Pancreas (tissue), 10 donors: ENCODE measurements at regions not wholly inside any gene's neighbourhood (a gene's known extent, or its start where the extent isn't known, plus 50 kb on each side); places are given as distances from the start of the nearest gene placed in this dataset.

ENCODE experiments used
- ATAC-seq, 4 donors: fragments of 200-7000 bp; cut with Tn5 transposase; one replicate each; pipeline versions ENCODE4 v1.8.0 to v1.9.1; 2020; ENCODE audit warnings: mild to moderate bottlenecking in 4 of 4, moderate library complexity in 4 of 4
- DNase-seq, 6 donors: peaks; one replicate each; pipeline ENCODE4 v3.0.0-alpha.2; 2020
- FAIRE-seq: peaks from 2 replicates; lab custom pipeline; 2012; peaks lifted over from hg19 to GRCh38; lab: Jason Lieb, UNC
- H3K27ac ChIP-seq, 4 donors: fragments of 200-600 bp; sonication (generic); 1 replicate in 3 of 4; 2 replicates in 1 of 4; pipeline versions ENCODE4 v1.5.0 to v1.8.0; 2020
- H3K27me3 ChIP-seq, 4 donors: fragments of 200-600 bp; one replicate each; pipeline ENCODE4 v1.8.0; 2021
- H3K36me3 ChIP-seq, 3 donors: fragments of 200-600 bp; sonication (generic) in 1 of 3; one replicate each; pipeline versions ENCODE4 v1.5.0 to v1.8.0; 2020 to 2021
- H3K4me1 ChIP-seq, 3 donors: fragments of 200-600 bp; one replicate each; pipeline ENCODE4 v1.8.0; 2021
- H3K4me3 ChIP-seq, 4 donors: fragments of 200-600 bp; sonication (generic) in 2 of 4; one replicate each; pipeline versions ENCODE4 v1.5.0 to v1.8.0; 2020 to 2021
- H3K9me3 ChIP-seq, 4 donors: fragments of 200-600 bp; one replicate each; pipeline ENCODE4 v1.8.0; 2021
- CTCF ChIP-seq, 4 donors: fragments of 200-600 bp; sonication (generic) in 3 of 4; IDR thresholded peaks; one replicate each; pipeline versions ENCODE4 v1.5.0 to v1.8.0; 2021; ENCODE audit warnings: antibody characterized with exemption in 4 of 4
- WGBS, 2 donors: extraction: QIAGEN DNeasy Blood & Tissue Kit; methylation state at CpG; one replicate each; pipeline ENCODE4 v1.1.7; 2013; 5-methylcytosine and 5-hydroxymethylcytosine counted together
- intact Hi-C, 3 donors: fragments of 100-400 bp; cut with DNase I; formaldehyde crosslinking; loops; one replicate each; pipeline versions ENCODE4 v1.11.1 to v1.14.2; 2022
- donor health status: healthy with polysubstance abuse.
- donor health status: DM: no; HTN: no; CAD: no; lungs with moderate emphysema.
- donor health status: DM: no; HTN: no; CAD: no.
- donor health status: control.
- donor health status: control.
- donor health status: Bipolar disorder and iron deficiency.
- donor health status: DM: yes; HTN: yes; CAD: no.
- donor health status: DM: no; HTN: no; CAD: no.
- donor health status: DM: no; HTN: no; CAD: no.
- donor health status: DM: yes; HTN: yes; CAD: no.

- intact Hi-C loops = no loop called here
- no peak for TF ChIP-seq CTCF (IDR thresholded peaks at IDR 0.05)
- H3K27ac ChIP-seq = no peak overlapping the region
- H3K4me3 ChIP-seq = no peak overlapping the region
- no peaks in the 10 kb centered on the region for H3K4me1 ChIP-seq
- H3K27me3 ChIP-seq = no peaks in the 10 kb centered on the region
- no peaks in the 10 kb centered on the region for H3K9me3 ChIP-seq
- FAIRE-seq = no peak
- DNase-seq = no peak
- no peaks in the 10 kb centered on the region for H3K36me3 ChIP-seq
- ATAC-seq = no peak
- 38 to 47% methylated on average over 12 of the region's 12 CpGs for WGBS, 2 donors
These were observed 447.4 kb downstream of the BRD1 start for GRCh38 chr22:49380095-49380827.

GRCh38 chr22:49377306-49377705 lies 450.4 kb downstream of the BRD1 start:
- DNase-seq = no peak

GRCh38 chr22:49373801-49374226 lies 453.9 kb downstream of the BRD1 start:
- WGBS, 2 donors = 51 to 63% methylated on average over 17 of the region's 17 CpGs
- no peak for TF ChIP-seq CTCF (IDR thresholded peaks at IDR 0.05)
- intact Hi-C loops = no loop called here
- H3K27ac ChIP-seq = no peak overlapping the region
- DNase-seq = no peak
- H3K27me3 ChIP-seq = peaks cover 0 to 4% (median 0%) of the 10 kb centered on the region in 4 donors
- H3K36me3 ChIP-seq = no peaks in the 10 kb centered on the region
- ATAC-seq = no peak
- H3K4me1 ChIP-seq = no peaks in the 10 kb centered on the region
- no peak for FAIRE-seq
- H3K9me3 ChIP-seq = no peaks in the 10 kb centered on the region
- no peak overlapping the region for H3K4me3 ChIP-seq

More at GRCh38 chr22:49377306-49377705, 450.4 kb downstream of the BRD1 start:
- no peaks in the 10 kb centered on the region for H3K4me1 ChIP-seq
- no peaks in the 10 kb centered on the region for H3K27me3 ChIP-seq
- H3K36me3 ChIP-seq = no peaks in the 10 kb centered on the region
- intact Hi-C loops = no loop called here
- no peak overlapping the region for H3K4me3 ChIP-seq
- FAIRE-seq (no peak), ATAC-seq (no peak)
- H3K9me3 ChIP-seq = no peaks in the 10 kb centered on the region
- H3K27ac ChIP-seq = no peak overlapping the region
- no peak for TF ChIP-seq CTCF (IDR thresholded peaks at IDR 0.05)
- 48 to 72% methylated on average over 13 of the region's 13 CpGs for WGBS, 2 donors

GRCh38 chr22:49373289-49373666 lies 454.4 kb downstream of the BRD1 start:
- ATAC-seq (no peak), FAIRE-seq (no peak), DNase-seq (no peak)
- intact Hi-C loops = no loop called here
- 49 to 61% methylated on average over 6 of the region's 6 CpGs for WGBS, 2 donors
- Histone ChIP-seq H3K9me3 (no peaks in the 10 kb centered on the region), H3K4me1 (no peaks in the 10 kb centered on the region), H3K36me3 (no peaks in the 10 kb centered on the region), H3K27ac (no peak overlapping the region), H3K27me3 (peaks cover 0 to 4% (median 0%) of the 10 kb centered on the region in 4 donors), H3K4me3 (no peak overlapping the region)
- no peak for TF ChIP-seq CTCF (IDR thresholded peaks at IDR 0.05)
